Colonic mucosa (tissue), 4 donors: ENCODE measurements at regions not wholly inside any gene's neighbourhood (a gene's known extent, or its start where the extent isn't known, plus 50 kb on each side); places are given as distances from the start of the nearest gene placed in this dataset.
"Not testable (repeated sequence)": the region's sequence is repeated elsewhere in the genome, so short reads cannot be mapped to it uniquely, and the experiment has no call there.

Experiments used
- DNase-seq: peaks from one replicate; pipeline ENCODE4 v3.0.0-alpha.2; 2020
- H3K27ac ChIP-seq: fragments of 200-600 bp; one replicate; pipeline ENCODE4 v1.8.0; 2021
- H3K27me3 ChIP-seq: fragments of 200-600 bp; one replicate; pipeline ENCODE4 v1.8.0; 2021
- H3K36me3 ChIP-seq: fragments of 200-600 bp; one replicate; pipeline ENCODE4 v1.8.0; 2021
- H3K4me1 ChIP-seq: fragments of 200-600 bp; one replicate; pipeline ENCODE4 v1.8.0; 2021; ENCODE audit warnings: mild to moderate bottlenecking
- H3K4me3 ChIP-seq: fragments of 200-600 bp; one replicate; pipeline ENCODE4 v1.8.0; 2021
- H3K9ac ChIP-seq, 2 donors: one replicate each; pipeline ENCODE4 v1.7.0; 2013; ENCODE audit warnings: control low read depth in 2 of 2, low read depth in 2 of 2, low read length in 2 of 2
- H3K9me3 ChIP-seq: fragments of 200-600 bp; one replicate; pipeline ENCODE4 v1.8.0; 2021
- CTCF ChIP-seq: fragments of 200-600 bp; IDR thresholded peaks from one replicate; pipeline ENCODE4 v1.8.0; 2022; ENCODE audit warnings: antibody characterized with exemption, mild to moderate bottlenecking
- intact Hi-C: fragments of 100-400 bp; cut with DNase I; formaldehyde crosslinking; loops from one replicate; pipeline ENCODE4 v1.14.1; 2022
- donor health status: healthy.
- donor health status: DM: no; HTN: no; CAD: no.
- donor health status: DM: no; HTN: no; CAD: no.

- intact Hi-C loops, result loop anchor here (10.0 kb wide), 1 partner anchor 278 kb away; no protein-coding TSS in a partner anchor
- TF ChIP-seq CTCF, result no peak
- Histone ChIP-seq H3K27ac (peak overlapping the region; percentile 61), H3K9me3 (no peaks in the 10 kb centered on the region), H3K4me3 (no peak overlapping the region), H3K9ac (peak overlapping the region in 1 of 2 donors; percentile 51), H3K36me3 (no peaks in the 10 kb centered on the region), H3K4me1 (peaks cover 8% of the 10 kb centered on the region), H3K27me3 (no peaks in the 10 kb centered on the region)
- DNase-seq, result peak; percentile 87
These were observed 117.2 kb downstream of the GATA6 start for GRCh38 chr18:22286585-22286984.

- H3K27me3 ChIP-seq, result no peaks in the 10 kb centered on the region
- TF ChIP-seq CTCF, result no peak
- no peaks in the 10 kb centered on the region for H3K36me3 ChIP-seq
- intact Hi-C loops, result loop anchor here (10.0 kb wide), 1 partner anchor 279 kb away; no protein-coding TSS in a partner anchor
- peak overlapping the region in 1 of 2 donors; percentile 51 for H3K9ac ChIP-seq
- peaks cover 8% of the 10 kb centered on the region for H3K4me1 ChIP-seq
- no peak for DNase-seq
- H3K4me3 ChIP-seq, result no peak overlapping the region
- no peaks in the 10 kb centered on the region for H3K9me3 ChIP-seq
- H3K27ac ChIP-seq, result no peak overlapping the region
These were observed 116.2 kb downstream of the GATA6 start for GRCh38 chr18:22285361-22286140.

DNA sequence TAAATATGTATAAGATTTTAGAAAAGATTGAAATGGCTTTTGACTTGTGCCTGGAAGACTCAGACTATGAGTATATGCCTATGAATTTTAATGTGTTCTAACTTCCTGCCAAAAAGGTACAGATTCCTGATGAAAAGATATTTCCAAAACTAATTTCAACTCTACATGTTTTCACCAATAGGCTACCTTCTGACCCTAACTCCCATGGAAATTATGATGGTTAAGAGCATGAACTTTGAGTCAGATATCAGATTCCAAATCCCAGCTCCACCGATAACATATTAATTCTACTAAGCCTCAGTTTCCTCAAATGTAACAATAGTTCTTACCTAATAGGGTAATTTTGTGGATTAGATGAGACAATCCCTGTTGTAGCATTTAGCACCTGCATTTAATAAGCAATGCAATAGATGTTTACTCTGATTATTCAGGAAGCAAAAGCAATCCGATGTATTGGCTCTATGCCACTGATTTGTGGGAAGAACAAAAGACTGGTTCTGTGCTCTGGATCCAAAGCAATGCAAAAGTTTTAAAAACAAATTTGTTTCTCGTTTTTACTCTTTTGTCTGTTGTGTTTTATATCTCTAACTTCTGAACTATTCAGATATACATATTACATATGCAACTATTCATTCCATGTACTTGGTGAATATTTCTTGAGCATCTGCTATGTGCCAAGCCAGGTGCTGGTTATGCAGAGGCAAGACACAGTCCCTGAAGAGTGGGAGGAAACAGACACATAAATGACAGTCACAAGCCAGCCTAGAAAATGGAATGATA, 115.4 kb downstream of the GATA6 start:
- intact Hi-C loops, result loop anchor here (10.0 kb wide), 1 partner anchor 280 kb away; no protein-coding TSS in a partner anchor
- Histone ChIP-seq H3K27ac (no peak overlapping the region), H3K9me3 (no peaks in the 10 kb centered on the region), H3K4me3 (no peak overlapping the region), H3K9ac (no peak overlapping the region), H3K4me1 (peaks cover 8% of the 10 kb centered on the region), H3K27me3 (no peaks in the 10 kb centered on the region), H3K36me3 (no peaks in the 10 kb centered on the region)
- TF ChIP-seq CTCF, result no peak
- no peak for DNase-seq

GRCh38 chr18:22283855-22284254, 114.5 kb downstream of the GATA6 start:
- intact Hi-C loops, result loop anchor here (10.0 kb wide), 1 partner anchor 281 kb away; no protein-coding TSS in a partner anchor
- H3K4me1 ChIP-seq, DNase-seq, H3K27me3 ChIP-seq, H3K4me3 ChIP-seq, H3K9ac ChIP-seq, H3K36me3 ChIP-seq, H3K9me3 ChIP-seq, H3K27ac ChIP-seq: not testable (repeated sequence)

DNA sequence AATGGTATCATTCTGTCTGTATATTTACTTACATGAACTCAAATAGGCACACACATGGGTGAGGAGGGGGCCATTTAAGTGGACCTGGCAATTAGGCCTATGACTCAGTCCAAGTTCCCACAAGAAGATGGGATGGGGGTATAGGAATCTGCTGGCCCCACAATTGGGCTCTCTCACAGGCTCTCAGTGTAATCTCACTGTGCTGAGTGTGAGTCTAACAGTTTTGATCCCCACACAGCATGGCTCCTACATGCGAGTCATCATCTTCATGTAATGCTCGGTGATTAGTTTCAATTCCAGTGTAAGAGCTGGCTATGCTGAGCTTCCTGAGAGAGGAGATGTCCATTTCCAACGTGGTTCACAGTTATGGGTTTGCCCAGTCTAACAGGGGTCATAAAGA, 114.0 kb downstream of the GATA6 start:
- peak overlapping the region in 1 of 2 donors; percentile 28 for H3K9ac ChIP-seq
- no peaks in the 10 kb centered on the region for H3K9me3 ChIP-seq
- H3K4me3 ChIP-seq, result no peak overlapping the region
- intact Hi-C loops, result loop anchor here (10.0 kb wide), 1 partner anchor 281 kb away; no protein-coding TSS in a partner anchor
- H3K27ac ChIP-seq, result peak overlapping the region; percentile 66
- DNase-seq, result no peak
- H3K27me3 ChIP-seq, result no peaks in the 10 kb centered on the region
- TF ChIP-seq CTCF, result no peak
- no peaks in the 10 kb centered on the region for H3K36me3 ChIP-seq
- H3K4me1 ChIP-seq, result peaks cover 8% of the 10 kb centered on the region
